Ovary (tissue), 7 donors: ENCODE measurements at regions not wholly inside any gene's neighbourhood (a gene's known extent, or its start where the extent isn't known, plus 50 kb on each side); places are given as distances from the start of the nearest gene placed in this dataset.

ENCODE experiments used
- DNase-seq, 5 donors: peaks; one replicate each; pipeline ENCODE4 v3.0.0-alpha.2; 2019 to 2020
- H3K27ac ChIP-seq, 2 donors: fragments of 200-600 bp; one replicate each; pipeline versions ENCODE4 v1.5.1 to v1.8.0; 2019 to 2022
- H3K27me3 ChIP-seq: fragments of 200-600 bp; one replicate; pipeline ENCODE4 v1.8.0; 2022
- H3K36me3 ChIP-seq: fragments of 200-600 bp; sonication (generic); one replicate; pipeline ENCODE4 v1.5.1; 2019
- H3K4me1 ChIP-seq: one replicate; pipeline ENCODE4 v1.8.1; 2013; ENCODE audit warnings: mild to moderate bottlenecking, moderate library complexity; ENCODE audit not compliant: insufficient read depth
- H3K4me3 ChIP-seq: fragments of 200-600 bp; sonication (generic); one replicate; pipeline ENCODE4 v1.5.1; 2017
- H3K9me3 ChIP-seq, 2 donors: fragments of 200-600 bp in 1 of 2; sonication (generic) in 1 of 2; one replicate each; pipeline versions ENCODE4 v1.5.1 to v1.8.1; 2013 to 2019; ENCODE audit warnings: mild to moderate bottlenecking in 1 of 2, moderate library complexity in 1 of 2
- CTCF ChIP-seq, 3 donors: fragments of 450-650 bp in 2 of 3; fragments of 200-600 bp in 1 of 3; IDR thresholded peaks; one replicate each; pipeline versions ENCODE4 v1.5.1 to v1.8.0; 2016 to 2022; ENCODE audit warnings: antibody characterized with exemption in 3 of 3, mild to moderate bottlenecking in 1 of 3
- EP300 ChIP-seq: sonication (generic); formaldehyde crosslinking; IDR thresholded peaks from one replicate; pipeline ENCODE4 v1.6.1; 2017; ENCODE audit warnings: antibody characterized with exemption
- POLR2A ChIP-seq: fragments of 450-650 bp; IDR thresholded peaks from one replicate; pipeline ENCODE4 v1.6.1; 2017; ENCODE audit warnings: antibody characterized with exemption, mild to moderate bottlenecking, moderate library complexity
- WGBS, 3 donors: extraction: QIAGEN DNeasy Blood & Tissue Kit in 1 of 3; methylation state at CpG; one replicate each; pipeline versions ENCODE4 v1.1.5 to v1.1.7; 2013 to 2017; 5-methylcytosine and 5-hydroxymethylcytosine counted together
- intact Hi-C, 4 donors: fragments of 100-400 bp; cut with DNase I; formaldehyde crosslinking; loops; one replicate each; pipeline versions ENCODE4 v1.11.0 to v1.15.1; 2022 to 2023
- donor health status: DM: no; HTN: no; CAD: no; lungs with moderate emphysema.
- donor health status: DM: no; HTN: no; CAD: no.
- donor health status: Bipolar disorder and iron deficiency.
- donor health status: DM: no; HTN: no; CAD: no.
- donor health status: DM: yes; HTN: yes; CAD: no.

DNA sequence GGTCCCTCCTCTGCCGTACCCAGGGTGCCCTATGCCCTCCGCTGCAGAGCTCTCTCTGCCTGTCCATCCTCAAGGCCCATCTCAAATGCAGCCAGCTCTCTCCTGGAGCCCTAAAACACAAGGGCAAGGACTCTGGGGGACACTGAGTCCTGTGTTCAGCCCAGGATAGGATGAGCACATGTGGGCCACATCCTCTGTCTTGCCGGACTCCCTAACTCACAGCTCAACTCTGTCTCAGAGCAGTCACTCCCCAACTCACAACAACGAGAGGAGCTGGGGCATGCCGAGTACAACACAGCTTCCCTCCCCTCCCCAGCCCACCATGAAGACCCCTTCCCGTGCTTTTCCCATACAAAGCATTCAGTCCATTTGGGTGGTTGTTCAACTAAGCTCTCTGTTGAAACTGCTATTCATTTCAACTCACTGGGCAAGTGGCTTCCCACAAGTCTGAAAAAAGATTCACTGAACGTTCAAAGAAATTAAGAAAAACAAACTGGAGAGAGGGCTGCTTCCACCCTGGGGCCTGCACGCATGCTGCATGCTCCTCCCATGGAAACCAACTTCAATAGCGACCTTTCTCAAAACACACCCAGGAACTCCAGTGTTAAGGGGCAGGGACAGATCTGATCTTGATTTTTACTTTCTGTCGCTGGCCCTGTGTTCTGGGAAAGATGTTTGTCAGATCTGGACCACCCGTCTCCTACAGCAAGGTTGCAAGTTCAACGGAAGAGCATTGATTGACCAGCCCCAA, 124.3 kb upstream of the IGF1R start:
- H3K9me3 ChIP-seq, result no peaks in the 10 kb centered on the region
- intact Hi-C loops, result loop anchor here in 3 of 4 donors (2.0 to 10.0 kb wide), 4 partner anchors 25 to 548 kb away; partner anchors contain the start of gene IGF1R (in 2 of the 3)
- WGBS, 3 donors, result 88 to 90% (median 88%) methylated on average over 12 of the region's 12 CpGs
- no peak overlapping the region for H3K4me3 ChIP-seq
- DNase-seq, result no peak
- TF ChIP-seq CTCF (IDR thresholded peaks at IDR 0.05) (no peak), POLR2A (no peak), EP300 (no peak)
- H3K27me3 ChIP-seq, result no peaks in the 10 kb centered on the region
- peaks cover 4% of the 10 kb centered on the region for H3K4me1 ChIP-seq
- H3K27ac ChIP-seq, result no peak overlapping the region
- no peaks in the 10 kb centered on the region for H3K36me3 ChIP-seq

GRCh38 chr15:98524838-98525660, 123.3 kb upstream of the IGF1R start:
- 56 to 62% (median 58%) methylated on average over 10 of the region's 10 CpGs for WGBS, 3 donors
- no peaks in the 10 kb centered on the region for H3K27me3 ChIP-seq
- intact Hi-C loops, result loop anchor here in 3 of 4 donors (2.0 to 10.0 kb wide), 4 partner anchors 24 to 547 kb away; partner anchors contain the start of gene IGF1R (in 2 of the 3)
- no peaks in the 10 kb centered on the region for H3K36me3 ChIP-seq
- no peak overlapping the region for H3K4me3 ChIP-seq
- peaks cover 4% of the 10 kb centered on the region for H3K4me1 ChIP-seq
- TF ChIP-seq POLR2A, result no peak
- TF ChIP-seq CTCF (IDR thresholded peaks at IDR 0.05), result no peak
- TF ChIP-seq EP300, result no peak
- no peak for DNase-seq
- peak overlapping the region; percentile 49 to 75 for H3K27ac ChIP-seq
- no peaks in the 10 kb centered on the region for H3K9me3 ChIP-seq

DNA sequence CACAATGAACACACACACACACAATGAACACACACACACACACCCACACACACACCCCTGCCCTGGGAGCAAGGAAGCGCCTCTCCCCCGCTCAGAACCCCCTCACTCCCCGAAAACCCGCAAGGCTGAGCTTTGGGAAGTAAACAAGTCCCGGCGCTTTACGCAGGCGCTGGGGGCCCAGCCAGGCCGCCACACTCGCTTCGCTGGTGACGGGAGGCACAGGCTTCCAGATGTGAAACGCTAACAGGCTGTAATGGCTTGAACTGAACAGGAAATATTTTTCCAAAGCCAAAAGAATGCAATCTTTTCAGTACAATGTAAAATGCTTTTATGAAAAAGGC, 122.7 kb upstream of the IGF1R start:
- peak; percentile 57 to 81 (median 67) for DNase-seq
- Histone ChIP-seq H3K4me3 (no peak overlapping the region), H3K36me3 (no peaks in the 10 kb centered on the region), H3K9me3 (no peaks in the 10 kb centered on the region), H3K4me1 (peaks cover 4% of the 10 kb centered on the region), H3K27ac (peak overlapping the region; percentile 49 to 75), H3K27me3 (no peaks in the 10 kb centered on the region)
- intact Hi-C loops, result loop anchor here in 2 of 4 donors (2.0 to 10.0 kb wide), 2 partner anchors 23 to 119 kb away; partner anchors contain the start of gene IGF1R (in 1 of the 2)
- TF ChIP-seq CTCF (IDR thresholded peaks at IDR 0.05) (no peak), EP300 (no peak), POLR2A (no peak)
- 9 to 20% (median 11%) methylated on average over 13 of the region's 13 CpGs for WGBS, 3 donors

GRCh38 chr15:98526094-98526493, 122.2 kb upstream of the IGF1R start:
- peak overlapping the region in 1 of 2 donors; percentile 75 for H3K27ac ChIP-seq
- no peaks in the 10 kb centered on the region for H3K27me3 ChIP-seq
- 76 to 79% (median 78%) methylated on average over 8 of the region's 8 CpGs for WGBS, 3 donors
- no peaks in the 10 kb centered on the region for H3K36me3 ChIP-seq
- intact Hi-C loops, result loop anchor here in 1 of 4 donors (10.0 kb wide), 1 partner anchor 119 kb away; the partner anchor contains the start of gene IGF1R
- H3K9me3 ChIP-seq, result no peaks in the 10 kb centered on the region
- H3K4me1 ChIP-seq, result peaks cover 4% of the 10 kb centered on the region
- TF ChIP-seq CTCF (IDR thresholded peaks at IDR 0.05) (no peak), EP300 (no peak), POLR2A (no peak)
- no peak for DNase-seq
- no peak overlapping the region for H3K4me3 ChIP-seq
